ENCODE measurements at regions not wholly inside any gene's neighbourhood (a gene's known extent, or its start where the extent isn't known, plus 50 kb on each side); places are given as distances from the start of the nearest gene placed in this dataset.
"Not testable (repeated sequence)": the region's sequence is repeated elsewhere in the genome, so short reads cannot be mapped to it uniquely, and the experiment has no call there.

DNA sequence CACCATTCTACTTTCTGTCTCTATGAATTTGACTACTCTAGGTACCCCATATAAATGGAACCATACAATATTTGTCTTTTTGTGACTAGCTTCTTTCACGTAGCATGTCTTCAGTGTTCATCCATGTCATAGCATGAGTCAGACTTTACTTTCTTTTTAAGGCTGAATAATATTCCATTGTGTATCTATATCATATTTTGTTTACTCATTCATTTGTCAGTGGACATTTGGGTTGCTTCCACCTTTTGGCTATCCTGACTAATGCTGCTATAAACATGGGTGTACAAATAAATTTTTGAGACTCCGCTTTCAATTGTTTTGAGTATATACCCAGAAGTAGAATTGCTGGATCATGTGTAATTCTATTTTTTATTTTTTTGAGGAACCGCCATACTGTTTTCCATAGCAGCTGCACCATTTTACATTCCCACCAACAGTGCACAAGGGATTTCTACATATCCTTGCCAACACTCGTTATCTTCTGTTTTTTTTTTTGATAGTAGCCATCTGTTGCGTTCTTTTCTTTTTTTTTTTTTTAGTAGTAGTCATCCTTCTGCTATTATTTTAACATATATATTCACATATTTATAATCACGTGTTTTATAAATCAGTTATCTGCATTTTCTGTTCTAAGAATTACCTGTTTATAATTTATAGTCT is 158.0 kb upstream of the MED14 start:
- DNase-seq: no peak

DNA sequence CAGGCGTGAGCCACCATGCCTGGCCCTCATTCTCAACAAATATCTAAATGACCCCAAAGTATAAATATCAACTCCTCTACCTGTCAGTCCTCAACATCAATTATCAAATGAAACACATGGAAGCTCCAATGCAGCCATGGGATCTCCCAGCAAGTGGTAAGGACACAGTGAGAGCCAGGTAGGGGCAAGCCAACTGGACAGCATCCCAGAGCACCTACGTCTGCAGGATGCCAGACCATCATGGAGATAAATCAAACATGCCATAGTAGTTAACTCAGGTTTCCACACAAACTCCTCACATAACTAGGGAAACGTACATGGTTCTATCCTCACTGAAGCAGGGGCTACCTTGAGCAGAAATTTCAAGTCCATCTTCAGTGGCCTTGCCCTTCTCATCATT is 159.9 kb upstream of the MED14 start:
- DNase-seq: no peak

DNA sequence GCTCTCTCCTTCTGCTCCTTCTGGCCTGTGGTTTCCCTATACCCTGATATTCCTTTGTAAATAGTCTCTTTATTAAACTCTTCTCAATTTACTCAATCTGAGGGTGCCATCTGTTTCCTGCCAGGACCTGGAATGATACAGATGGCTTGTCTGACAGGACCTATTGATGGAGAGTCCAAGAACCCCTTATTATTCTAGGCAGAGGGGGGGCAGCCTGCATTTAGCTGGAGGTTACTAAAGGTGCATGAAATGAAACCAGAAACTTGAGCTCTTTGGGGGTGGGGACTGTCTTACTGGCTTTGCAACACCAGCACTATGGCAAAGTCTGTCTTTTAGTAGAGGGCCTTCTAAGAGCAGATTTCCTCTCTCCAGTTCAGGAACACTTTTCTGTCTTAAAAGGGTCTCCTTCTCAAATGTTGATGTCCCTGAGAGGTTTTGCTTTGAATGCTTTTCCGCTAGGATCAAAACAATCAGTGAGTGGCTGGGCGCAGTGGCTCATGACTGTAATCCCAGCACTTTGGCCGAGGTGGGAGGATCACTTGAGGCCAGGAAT is 162.5 kb upstream of the MED14 start:
- DNase-seq: no peak

DNA sequence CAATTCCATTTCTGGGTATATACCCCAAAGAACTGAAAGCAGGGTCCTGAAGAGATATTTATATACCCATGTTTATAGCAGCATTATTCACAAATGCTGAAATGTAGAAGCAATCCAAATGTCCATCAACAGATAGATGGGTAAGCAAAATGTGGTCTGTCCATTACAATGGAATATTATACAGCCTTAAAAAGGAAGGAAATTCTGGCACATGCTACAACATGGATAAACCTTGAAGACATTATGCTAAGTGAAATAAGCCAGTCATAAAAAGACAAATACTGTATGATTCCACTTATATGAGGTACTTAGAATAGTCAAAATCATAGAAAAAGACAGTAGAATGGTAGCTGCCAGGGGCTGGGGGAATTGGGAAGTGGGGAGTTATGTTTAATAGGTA is 169.4 kb upstream of the MED14 start:
- DNase-seq: not testable (repeated sequence)

DNA sequence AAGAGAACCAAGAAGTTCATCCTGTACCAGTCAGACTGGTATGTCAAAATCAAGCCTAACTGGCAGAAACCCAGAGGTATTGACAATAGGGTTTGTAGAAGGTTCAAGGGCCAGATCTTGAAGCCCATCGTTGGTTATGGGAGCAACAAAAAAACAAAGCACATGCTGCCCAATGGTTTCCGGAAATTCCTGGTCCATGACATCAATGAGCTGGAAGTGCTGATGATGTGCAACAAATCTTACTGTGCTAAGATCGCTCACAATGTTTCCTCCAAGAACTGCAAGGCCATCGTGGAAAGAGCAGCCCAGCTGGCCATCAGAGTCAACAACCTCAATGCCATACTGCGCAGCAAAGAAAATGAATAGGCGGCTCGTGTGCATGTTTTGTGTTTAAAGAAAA is 172.7 kb upstream of the MED14 start:
- no peak for DNase-seq

DNA sequence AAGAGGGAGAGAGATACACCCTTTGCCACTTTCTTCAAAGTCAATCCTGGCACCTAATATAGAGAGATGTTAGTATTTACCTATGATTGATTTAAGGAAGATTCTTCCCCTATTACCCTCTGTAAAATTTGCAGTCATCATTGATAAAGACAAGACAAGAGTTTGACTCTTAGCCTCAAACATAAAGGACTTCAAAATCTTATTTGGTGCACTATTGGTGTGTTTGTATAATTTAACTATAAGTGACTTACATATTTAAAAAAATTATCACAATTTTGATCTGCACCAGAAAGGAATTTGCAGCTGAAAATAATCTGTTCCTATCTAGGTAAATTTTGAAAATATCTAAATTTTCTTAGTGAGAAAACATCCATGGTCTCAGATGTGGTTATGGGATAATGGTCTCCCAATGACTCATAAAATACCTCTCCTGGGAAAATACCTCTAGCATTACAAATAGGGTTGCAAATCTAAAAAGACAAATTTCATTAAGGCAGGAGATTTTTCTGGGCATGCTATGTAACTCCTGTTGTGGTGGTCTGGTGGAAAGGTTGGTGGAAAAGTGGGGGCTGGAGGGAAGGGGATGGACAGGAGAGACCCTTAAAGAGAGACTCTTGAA is 173.6 kb upstream of the MED14 start:
- DNase-seq: no peak

DNA sequence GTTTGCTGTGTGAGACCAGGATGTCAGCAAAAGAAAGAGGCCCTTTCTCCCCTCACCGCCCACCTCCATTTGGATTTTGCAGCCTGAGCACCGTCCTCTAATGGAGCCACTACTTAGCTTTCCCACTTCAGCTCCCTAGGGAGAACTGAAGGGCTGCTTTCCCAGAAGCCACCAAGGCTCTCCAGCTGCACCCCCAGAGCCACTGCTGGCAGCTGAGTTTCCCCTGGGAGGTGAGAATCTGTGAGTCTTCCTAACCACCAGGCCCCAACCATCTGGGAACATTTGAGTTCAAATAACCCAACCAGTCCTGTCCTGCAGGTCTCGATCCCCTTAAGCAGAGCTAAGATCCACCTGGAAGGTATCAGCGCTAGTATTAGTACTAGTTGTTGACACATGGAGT is 173.1 kb upstream of the USP9X start:
- DNase-seq: no peak

DNA sequence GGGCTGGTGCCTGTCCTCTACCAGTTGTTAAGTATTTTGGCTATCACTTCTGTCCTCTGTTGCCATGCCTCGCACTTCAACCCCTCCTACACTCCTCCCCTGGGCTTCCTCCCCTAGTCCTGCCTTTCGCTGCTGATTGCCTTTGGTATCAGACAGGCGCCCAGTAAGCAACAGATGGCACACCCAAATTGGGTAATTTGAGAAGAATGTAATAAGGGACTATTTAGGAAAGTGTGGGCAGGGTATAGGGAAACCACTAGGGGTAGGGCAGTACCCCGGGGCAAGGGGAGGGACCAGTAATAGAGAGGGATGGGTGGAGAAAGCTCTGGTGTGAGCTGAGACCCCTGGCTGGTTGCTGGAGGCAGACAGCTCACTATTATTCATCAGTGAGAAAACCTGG is 172.7 kb upstream of the USP9X start:
- DNase-seq: no peak

DNA sequence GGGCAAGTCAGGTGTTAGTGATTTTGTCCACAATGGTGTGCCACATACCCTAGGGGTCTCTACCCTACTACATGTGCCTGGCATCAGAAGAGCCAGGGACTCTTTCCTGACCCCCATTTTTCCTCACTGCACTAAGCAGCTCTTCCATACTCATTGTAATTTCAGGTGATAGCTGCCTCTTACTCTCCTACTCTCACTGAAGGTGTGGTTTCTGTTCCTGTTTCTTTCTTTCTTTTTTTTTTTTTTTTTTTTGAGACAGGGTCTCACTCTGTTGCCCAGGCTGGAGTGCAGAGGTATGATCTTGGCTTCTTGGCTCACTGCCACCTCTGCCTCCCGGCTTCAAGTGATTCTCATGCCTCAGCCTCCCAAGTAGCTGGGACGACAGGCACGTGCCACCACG is 164.9 kb upstream of the USP9X start:
- DNase-seq: no peak

DNA sequence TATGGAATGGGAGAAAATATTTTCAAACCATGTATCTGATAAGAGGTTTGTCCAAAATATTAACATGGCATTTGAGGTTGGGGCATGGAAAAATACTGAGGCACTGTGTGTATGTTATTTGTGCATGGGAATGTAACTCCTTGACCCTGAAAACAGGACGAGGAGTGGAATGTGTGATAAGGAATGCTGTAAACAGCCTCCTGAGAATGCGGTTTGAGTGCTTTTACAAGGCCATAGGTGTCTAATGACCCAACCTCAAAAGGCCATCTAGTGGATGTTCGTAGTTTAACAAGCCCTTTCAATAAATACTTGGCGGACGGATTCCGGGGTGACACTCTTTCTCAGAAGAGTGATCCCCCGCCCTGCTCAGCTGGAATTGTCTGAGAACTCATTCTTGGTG is 162.9 kb upstream of the USP9X start:
- DNase-seq: no peak

DNA sequence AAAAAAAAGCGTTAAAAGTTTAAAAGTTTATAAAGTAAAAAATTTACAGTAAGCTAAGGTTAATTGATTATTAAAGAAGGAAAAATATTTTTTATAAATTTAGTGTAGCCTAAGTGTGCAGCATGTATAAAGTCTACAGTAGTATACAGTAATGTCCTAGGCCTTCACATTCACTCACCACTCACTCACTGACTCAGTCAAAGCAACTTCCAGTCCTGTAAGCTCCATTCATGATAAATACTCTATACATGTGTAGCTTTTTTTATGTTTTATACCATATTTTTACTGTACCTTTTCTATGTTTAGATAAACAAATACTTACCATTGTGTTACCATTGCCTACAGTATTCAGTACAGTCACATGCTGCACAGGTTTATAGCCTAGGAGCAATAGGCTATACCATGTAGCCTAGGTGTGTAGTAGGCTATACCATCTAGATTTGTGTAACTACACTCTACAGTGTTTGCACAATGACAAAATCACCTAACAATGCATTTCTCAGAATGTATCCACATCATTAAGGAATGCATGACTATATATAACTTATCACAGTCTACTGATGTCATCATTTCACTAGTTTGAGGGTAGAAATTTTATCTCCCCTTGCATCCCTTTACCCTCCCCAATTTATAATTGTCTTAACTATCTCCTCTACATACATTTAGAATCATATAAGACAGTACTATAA is 158.4 kb upstream of the USP9X start:
- DNase-seq: not testable (repeated sequence)

DNA sequence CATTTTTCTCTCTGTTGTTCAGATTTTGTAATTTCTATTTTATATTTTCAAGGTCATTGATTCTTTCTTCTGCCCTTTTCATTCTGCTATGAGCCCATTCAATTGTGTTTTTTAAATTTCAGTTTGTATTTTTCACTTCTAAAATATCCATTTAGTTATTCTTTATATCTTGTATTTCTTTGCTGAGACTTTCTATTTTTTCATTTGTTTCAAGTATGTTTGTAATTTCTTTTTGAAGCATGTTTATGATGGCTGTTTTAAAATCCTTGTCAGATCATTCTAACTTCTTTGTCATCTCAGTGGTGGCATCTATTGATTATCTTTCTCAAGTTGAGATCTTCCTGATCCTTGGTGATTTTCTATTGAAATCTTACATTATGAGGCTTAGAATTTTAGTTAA is 157.2 kb upstream of the USP9X start:
- no peak for DNase-seq

DNA sequence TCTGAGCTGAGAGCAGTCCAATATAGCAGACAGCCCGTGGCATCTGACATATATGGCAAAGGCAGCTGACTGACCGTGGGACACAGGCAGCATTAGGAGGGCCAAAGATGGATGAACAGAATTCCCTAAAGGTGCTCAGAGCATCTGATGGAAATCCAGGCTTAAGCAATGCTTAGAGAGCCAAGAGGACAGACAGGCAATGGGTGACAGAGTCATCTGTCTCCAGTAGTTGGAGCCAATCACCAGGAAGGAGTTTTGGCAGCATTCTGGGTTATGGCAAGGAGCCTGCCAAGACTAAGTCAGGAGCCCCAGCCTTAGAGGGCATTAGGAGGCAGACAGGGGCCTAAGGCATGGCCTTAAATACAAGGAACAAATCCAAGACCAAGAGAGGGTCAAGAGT is 153.3 kb upstream of the USP9X start:
- DNase-seq: no peak

DNA sequence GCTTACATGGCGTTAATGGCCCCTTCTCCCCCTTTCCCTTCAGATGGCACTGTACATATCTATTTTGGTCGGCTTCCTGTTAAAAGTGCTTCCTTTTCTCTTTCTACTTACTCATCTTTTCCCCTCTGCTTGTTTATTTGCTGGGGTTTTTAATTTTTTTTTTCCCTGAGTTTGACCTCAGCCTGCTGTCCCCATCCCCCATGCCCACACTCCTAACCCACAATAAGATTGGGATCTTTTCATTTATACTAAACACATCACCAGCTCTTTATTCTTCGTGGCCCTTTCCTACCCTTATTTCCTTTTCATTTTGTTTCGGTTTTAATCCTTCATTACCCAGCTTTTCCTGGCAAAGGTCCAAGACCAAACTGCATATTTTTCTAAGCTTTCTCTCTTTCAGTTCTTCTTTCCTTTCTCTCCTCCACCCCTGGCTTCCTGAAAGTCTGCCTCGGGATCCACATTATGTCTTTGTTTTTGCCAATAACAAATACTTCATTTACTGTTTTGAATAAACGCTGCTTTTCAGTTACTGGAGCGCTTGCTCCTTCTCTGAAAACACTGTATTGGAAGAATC is 152.0 kb upstream of the USP9X start:
- DNase-seq: no peak

DNA sequence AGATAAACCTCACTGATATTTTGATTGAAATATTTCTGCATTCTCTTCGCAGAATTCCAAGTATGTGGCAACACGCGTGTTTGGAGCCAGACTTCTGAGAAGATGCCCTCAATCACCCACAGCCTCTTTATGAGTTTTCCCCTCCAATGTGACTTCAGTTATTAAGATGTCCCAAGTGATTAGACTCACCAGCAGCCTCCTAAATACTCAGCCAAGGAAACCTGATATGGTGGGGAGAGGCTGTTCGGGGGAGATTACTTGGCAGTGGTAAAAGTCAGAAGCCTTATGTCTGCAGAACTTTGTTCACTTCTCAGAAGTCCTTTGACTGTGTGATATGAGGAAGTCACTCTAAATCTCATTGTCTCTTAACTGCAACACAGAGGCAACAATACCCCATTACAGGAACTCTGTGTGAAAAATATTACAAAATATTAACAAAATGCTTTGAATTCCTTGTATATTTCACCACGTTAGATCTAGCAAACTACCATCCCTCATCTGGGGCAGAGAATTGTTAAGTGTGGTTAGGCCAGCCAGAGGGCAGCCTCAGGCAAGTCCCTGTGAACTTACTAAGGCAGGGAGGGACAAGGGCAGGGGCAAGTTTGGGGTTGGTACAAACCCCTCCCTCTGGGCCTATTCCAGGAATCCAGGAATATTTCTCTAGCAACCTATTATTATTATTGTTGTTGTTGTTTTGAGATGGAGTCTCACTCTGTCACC is 151.4 kb upstream of the USP9X start:
- no peak for DNase-seq

DNA sequence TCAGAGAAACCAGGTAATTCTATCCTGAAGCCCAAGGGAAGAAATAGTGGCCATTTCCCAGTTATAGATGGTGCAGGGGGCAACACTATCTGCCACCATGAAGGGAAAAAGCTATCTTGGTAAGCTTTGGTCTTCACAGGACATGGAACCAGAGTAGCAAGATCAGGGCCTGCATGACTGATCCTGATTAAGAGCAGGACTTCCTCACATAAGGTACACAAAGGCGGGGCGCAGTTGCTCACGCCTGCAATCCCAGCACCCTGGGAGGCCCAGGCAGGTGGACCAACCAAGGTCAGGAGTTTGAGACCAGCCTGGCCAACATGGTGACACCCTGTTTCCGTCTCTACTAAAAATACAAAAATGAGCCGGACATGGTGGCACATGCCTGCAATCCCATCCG is 148.4 kb upstream of the USP9X start:
- no peak for DNase-seq

DNA sequence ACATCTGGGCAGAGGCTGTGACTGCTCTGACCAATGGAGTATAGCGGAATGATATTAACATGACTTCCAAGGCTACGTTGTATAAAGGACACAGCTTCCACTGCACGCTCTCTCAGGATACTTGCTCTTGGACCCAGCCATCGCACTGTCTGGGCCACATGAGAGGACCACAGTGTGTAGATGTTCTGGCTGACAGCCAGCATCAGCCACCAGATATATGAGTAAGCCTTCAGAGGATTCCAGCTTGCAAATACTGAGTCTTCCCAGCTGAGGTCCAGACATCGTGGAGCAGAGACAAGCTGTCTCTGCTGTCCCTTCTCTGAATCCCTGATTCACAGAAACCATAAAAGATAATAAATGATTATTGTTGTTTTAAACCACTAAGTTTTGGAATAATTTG is 146.8 kb upstream of the USP9X start:
- no peak for DNase-seq

DNA sequence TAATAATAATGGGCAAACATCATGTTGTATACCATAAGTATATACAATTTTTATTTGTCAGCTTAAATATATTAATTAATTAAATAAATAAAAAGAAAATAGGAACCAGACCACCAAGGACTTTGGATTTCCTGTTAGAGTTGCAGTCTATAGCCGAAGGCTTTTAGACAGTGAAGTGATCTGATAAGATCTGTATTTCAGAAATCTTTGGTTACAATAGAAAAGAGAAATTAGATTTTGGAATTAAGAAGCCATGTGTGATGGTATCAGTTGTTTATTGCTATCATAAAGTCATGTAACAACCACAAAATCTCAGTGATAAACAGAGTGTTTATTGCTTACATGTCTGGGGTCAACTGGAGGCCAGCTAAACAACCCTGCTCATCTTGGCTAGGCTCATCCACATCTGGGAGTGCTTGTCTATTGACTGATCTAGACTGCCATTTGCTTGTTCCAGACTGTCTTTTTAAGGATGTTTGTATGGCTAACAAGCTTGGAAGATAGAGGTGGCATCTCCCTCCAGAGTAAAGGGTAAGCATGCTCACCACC is 142.1 kb upstream of the USP9X start:
- no peak for DNase-seq

DNA sequence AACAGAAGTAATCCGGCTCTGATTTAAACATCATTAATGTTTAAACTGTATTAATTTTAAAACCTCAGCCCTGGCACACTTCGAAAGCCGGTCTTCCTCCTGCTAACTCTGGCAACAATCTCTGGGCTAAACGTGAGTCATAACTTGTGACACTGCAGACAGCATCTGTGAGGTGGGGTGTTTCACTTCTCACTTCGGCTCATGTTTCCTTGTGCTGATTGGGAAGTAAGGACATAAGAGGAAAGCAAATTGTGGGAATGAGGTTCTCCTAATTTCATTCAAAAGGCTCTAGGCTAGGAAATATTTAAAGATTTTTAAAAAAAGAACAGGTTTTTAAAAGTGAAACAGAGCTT is 139.9 kb upstream of the USP9X start:
- DNase-seq: no peak

DNA sequence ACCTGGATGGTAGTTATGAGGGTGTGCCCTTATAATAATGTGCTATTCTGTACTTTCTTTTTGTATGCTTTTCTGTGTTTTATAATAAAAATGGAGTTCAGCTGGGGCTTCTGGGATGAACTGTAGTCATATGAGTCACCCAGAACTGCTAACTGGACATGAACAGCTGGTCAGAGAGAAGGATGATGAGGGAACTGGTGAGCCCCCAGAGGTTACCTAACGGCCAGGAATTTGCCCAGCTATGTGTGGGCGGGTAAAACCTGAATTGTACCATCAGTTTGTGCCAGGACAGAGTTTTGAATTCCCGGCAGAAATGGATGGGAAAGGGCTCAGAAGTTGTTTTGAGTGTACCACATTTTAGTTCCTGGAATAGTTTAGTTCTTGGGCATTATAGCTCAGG is 138.0 kb upstream of the USP9X start:
- DNase-seq: no peak

DNA sequence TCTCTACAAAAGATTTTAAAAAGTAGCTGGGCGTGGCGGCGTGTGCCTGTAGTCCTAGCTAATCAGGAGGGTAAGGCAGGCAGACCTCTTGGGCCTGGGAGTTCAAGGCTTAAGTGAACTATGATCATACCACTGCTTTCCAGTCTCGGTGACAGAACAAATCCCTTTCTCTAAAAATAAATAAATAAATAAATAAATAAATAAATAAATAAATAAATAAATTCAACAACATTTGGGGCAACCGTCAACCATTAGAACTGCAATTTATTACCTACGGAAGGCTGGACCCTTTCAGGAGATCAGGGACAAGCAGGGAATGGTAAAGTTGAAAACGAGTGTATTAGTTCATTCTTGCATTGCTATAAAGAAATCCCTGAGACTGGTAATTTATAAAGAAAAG is 136.2 kb upstream of the USP9X start:
- DNase-seq: no peak

DNA sequence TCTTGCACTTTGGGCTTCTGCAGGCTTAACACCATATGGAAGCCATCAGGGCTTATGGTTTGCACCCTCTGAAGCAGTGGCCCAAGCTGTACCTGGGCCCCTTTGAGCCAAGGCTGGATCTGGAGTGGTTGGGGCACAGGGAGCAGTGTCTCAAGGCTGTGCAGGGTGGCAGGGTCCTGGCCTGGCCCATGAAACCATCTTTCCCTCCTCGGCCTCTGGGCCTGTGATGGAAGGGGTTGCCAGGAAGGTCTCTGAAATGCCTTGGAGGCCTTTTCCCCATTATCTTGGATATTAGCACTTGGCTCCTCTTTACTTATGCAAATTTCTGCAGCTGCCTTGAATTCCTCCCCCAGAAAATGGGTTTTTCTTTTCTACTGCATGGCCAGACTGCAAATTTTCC is 134.7 kb upstream of the USP9X start:
- no peak for DNase-seq

DNA sequence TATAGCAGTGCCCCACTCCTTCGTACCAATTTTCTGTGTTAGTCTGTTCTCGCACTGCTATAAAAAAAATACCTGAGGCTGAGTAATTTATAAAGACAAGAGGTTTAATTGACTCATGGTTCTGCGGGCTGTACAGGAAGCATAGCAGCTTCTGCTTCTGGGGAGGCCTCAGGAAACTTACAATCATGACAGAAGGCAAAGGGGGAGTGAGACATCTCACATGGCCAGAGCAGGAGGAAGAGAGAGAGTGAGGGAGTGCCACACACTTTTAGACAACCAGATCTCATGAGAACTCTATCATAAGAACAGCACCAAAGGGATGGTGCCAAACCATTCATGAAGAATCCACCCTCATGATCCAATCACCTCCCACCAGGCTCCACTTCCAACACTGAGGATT is 133.8 kb upstream of the USP9X start:
- not testable (repeated sequence) for DNase-seq

Data from activated gamma-delta T cell treated with Interleukin-2 at 50 U/mL for 16 hours (primary cell).